Heart right ventricle (tissue), 16 donors: ENCODE measurements at regions not wholly inside any gene's neighbourhood (a gene's known extent, or its start where the extent isn't known, plus 50 kb on each side); places are given as distances from the start of the nearest gene placed in this dataset.

Experiments
- ATAC-seq, 8 donors: fragments of 200-7000 bp; cut with Tn5 transposase; one replicate each; pipeline ENCODE4 v1.9.1; 2020; ENCODE audit warnings: mild to moderate bottlenecking in 8 of 8, moderate library complexity in 8 of 8, moderate number of reproducible peaks in 1 of 8
- DNase-seq, 2 donors: peaks; one replicate each; pipeline ENCODE4 v3.0.0-alpha.2; 2020
- H3K27ac ChIP-seq, 10 donors: fragments of 200-600 bp; sonication (generic) in 2 of 10; one replicate each; pipeline versions ENCODE4 v1.5.0 to v1.8.0; 2020 to 2022; ENCODE audit warnings: mild to moderate bottlenecking in 3 of 10
- H3K27me3 ChIP-seq, 7 donors: fragments of 200-600 bp; one replicate each; pipeline ENCODE4 v1.8.0; 2021 to 2022; ENCODE audit warnings: mild to moderate bottlenecking in 2 of 7
- H3K36me3 ChIP-seq, 9 donors: fragments of 200-600 bp; sonication (generic) in 1 of 9; one replicate each; pipeline versions ENCODE4 v1.5.0 to v1.8.0; 2020 to 2022; ENCODE audit warnings: mild to moderate bottlenecking in 2 of 9
- H3K4me1 ChIP-seq, 9 donors: fragments of 200-600 bp; sonication (generic) in 1 of 9; one replicate each; pipeline versions ENCODE4 v1.5.0 to v1.8.0; 2020 to 2022; ENCODE audit warnings: mild to moderate bottlenecking in 4 of 9
- H3K4me3 ChIP-seq, 10 donors: fragments of 200-600 bp; sonication (generic) in 2 of 10; one replicate each; pipeline versions ENCODE4 v1.5.0 to v1.8.0; 2020 to 2022; ENCODE audit warnings: mild to moderate bottlenecking in 7 of 10, moderate library complexity in 2 of 10
- H3K9me3 ChIP-seq, 11 donors: fragments of 200-600 bp in 10 of 11; sonication (generic) in 2 of 11; one replicate each; pipeline versions ENCODE4 v1.5.0 to v1.8.0; 2013 to 2022; ENCODE audit warnings: mild to moderate bottlenecking in 2 of 11, control low read depth in 1 of 11, moderate library complexity in 1 of 11
- CTCF ChIP-seq, 9 donors: fragments of 200-600 bp; sonication (generic) in 2 of 9; IDR thresholded peaks; one replicate each; pipeline versions ENCODE4 v1.5.0 to v1.8.0; 2021 to 2022; ENCODE audit warnings: antibody characterized with exemption in 9 of 9, mild to moderate bottlenecking in 5 of 9, moderate library complexity in 1 of 9
- WGBS, 2 donors: extraction: QIAGEN DNeasy Blood & Tissue Kit; methylation state at CpG; one replicate each; pipeline ENCODE4 v1.1.7; 2013; ENCODE audit warnings: inconsistent platforms in 1 of 2; 5-methylcytosine and 5-hydroxymethylcytosine counted together
- intact Hi-C, 10 donors: fragments of 100-400 bp; cut with DNase I; formaldehyde crosslinking; loops; one replicate each; pipeline versions ENCODE4 v1.11.1 to v1.14.2; 2022
- donor health status: Arrhythmogenic right ventricular cardiomyopathy.
- donor health status: ischemic (EF 13 %, LVEDD 7.1; RV severe dilation, severe dysfunction).
- donor health status: healthy with polysubstance abuse.
- donor health status: DM: no; HTN: yes; CAD: no.
- donor health status: DM: no; HTN: no; CAD: no.
- donor health status: ischemic (EF 25% LVEDD 6.9; RV normal size, moderate dysfunction).
- donor health status: ischemic (EF 25% LVEDD 5.7; RV mildly dilated, moderate dysfunction).
- donor health status: healthy.
- donor health status: DM: yes; HTN: yes; CAD: no.
- donor health status: Ischemic cardiomyopathy.
- donor health status: ischemic (EF 35%, LVEDD 5.7; RV mildly dilated, moderate dysfunction).
- donor health status: nonischemic (EF 11% LVEDD 7.7; RV severe dilation, severe dysfunction).
- donor health status: DM: yes; HTN: yes; CAD: no.
- donor health status: PGD.
- donor health status: ischemic (EF 29% LVEDD 5.4; RV normal size, mild dysfunction).
- donor health status: nonischemic (EF 23%, LVEDD 6.1; RV moderate dilation, normal function).

GRCh38 chr13:108444448-108444847 is 174.9 kb downstream of the TNFSF13B start:
- Histone ChIP-seq H3K9me3 (peaks cover 0 to 8% (median 0%) of the 10 kb centered on the region in 11 donors), H3K36me3 (no peaks in the 10 kb centered on the region), H3K4me1 (no peaks in the 10 kb centered on the region), H3K27ac (no peak overlapping the region), H3K4me3 (no peak overlapping the region), H3K27me3 (peaks cover 0 to 2% (median 0%) of the 10 kb centered on the region in 7 donors)
- DNase-seq (no peak), ATAC-seq (no peak)
- TF ChIP-seq CTCF (IDR thresholded peaks at IDR 0.05), result no peak
- WGBS, 2 donors, result 47 to 49% methylated on average over 6 of the region's 6 CpGs
- intact Hi-C loops, result no loop called here

- no peaks in the 10 kb centered on the region for H3K4me1 ChIP-seq
- intact Hi-C loops, result no loop called here
- H3K27ac ChIP-seq, result no peak overlapping the region
- peaks cover 0 to 5% (median 0%) of the 10 kb centered on the region in 7 donors for H3K27me3 ChIP-seq
- no peak overlapping the region for H3K4me3 ChIP-seq
- ATAC-seq (no peak), DNase-seq (no peak)
- H3K36me3 ChIP-seq, result no peaks in the 10 kb centered on the region
- TF ChIP-seq CTCF (IDR thresholded peaks at IDR 0.05), result no peak
- no peaks in the 10 kb centered on the region for H3K9me3 ChIP-seq
These were observed 179.4 kb downstream of the TNFSF13B start for GRCh38 chr13:108448891-108449290.

- H3K9me3 ChIP-seq, result no peaks in the 10 kb centered on the region
- H3K4me3 ChIP-seq, result no peak overlapping the region
- peaks cover 0 to 11% (median 0%) of the 10 kb centered on the region in 7 donors for H3K27me3 ChIP-seq
- intact Hi-C loops, result no loop called here
- ATAC-seq (no peak), DNase-seq (no peak)
- no peak overlapping the region for H3K27ac ChIP-seq
- no peak for TF ChIP-seq CTCF (IDR thresholded peaks at IDR 0.05)
- 62 to 72% methylated on average over 5 of the region's 5 CpGs for WGBS, 2 donors
- H3K36me3 ChIP-seq, result no peaks in the 10 kb centered on the region
- H3K4me1 ChIP-seq, result no peaks in the 10 kb centered on the region
These were observed 178.3 kb upstream of the MYO16 start for GRCh38 chr13:108451121-108451520.

GRCh38 chr13:108455320-108455719 is 174.1 kb upstream of the MYO16 start:
- DNase-seq, result no peak

More at GRCh38 chr13:108455320-108455719, 174.1 kb upstream of the MYO16 start:
- H3K4me1 ChIP-seq, result no peaks in the 10 kb centered on the region
- peaks cover 0 to 8% (median 0%) of the 10 kb centered on the region in 11 donors for H3K9me3 ChIP-seq
- 99 to 100% methylated on average over 2 of the region's 2 CpGs for WGBS, 2 donors
- intact Hi-C loops, result no loop called here
- H3K36me3 ChIP-seq, result no peaks in the 10 kb centered on the region
- peaks cover 0 to 6% (median 0%) of the 10 kb centered on the region in 7 donors for H3K27me3 ChIP-seq
- no peak for ATAC-seq
- no peak overlapping the region for H3K4me3 ChIP-seq
- no peak overlapping the region for H3K27ac ChIP-seq
- no peak for TF ChIP-seq CTCF (IDR thresholded peaks at IDR 0.05)
